ENCODE measurements at regions not wholly inside any gene's neighbourhood (a gene's known extent, or its start where the extent isn't known, plus 50 kb on each side); places are given as distances from the start of the nearest gene placed in this dataset.

- no peak overlapping the region for H3K9ac ChIP-seq (ENCODE audit: low read length)
- H3K36me3 ChIP-seq (ENCODE audit: control insufficient read depth, insufficient read depth, low read length): no peaks in the 10 kb centered on the region
- no peaks in the 10 kb centered on the region for H3K4me1 ChIP-seq (ENCODE audit: control insufficient read depth, insufficient read depth, low read length)
- no peak overlapping the region for H3K4me3 ChIP-seq (ENCODE audit: low read length)
- H3K9me3 ChIP-seq (ENCODE audit: control insufficient read depth, low read length): no peaks in the 10 kb centered on the region
- H3K27me3 ChIP-seq (ENCODE audit: control insufficient read depth, insufficient read depth, low read length): no peaks in the 10 kb centered on the region
These were observed 95.9 kb upstream of the PRR5 start for GRCh38 chr22:44606126-44606525.

GRCh38 chr22:44605486-44605885 is 96.5 kb upstream of the PRR5 start:
- no peak overlapping the region for H3K4me3 ChIP-seq (ENCODE audit: low read length)
- H3K36me3 ChIP-seq (ENCODE audit: control insufficient read depth, insufficient read depth, low read length): no peaks in the 10 kb centered on the region
- no peaks in the 10 kb centered on the region for H3K27me3 ChIP-seq (ENCODE audit: control insufficient read depth, insufficient read depth, low read length)
- H3K9ac ChIP-seq (ENCODE audit: low read length): no peak overlapping the region
- H3K4me1 ChIP-seq (ENCODE audit: control insufficient read depth, insufficient read depth, low read length): no peaks in the 10 kb centered on the region
- H3K9me3 ChIP-seq (ENCODE audit: control insufficient read depth, low read length): no peaks in the 10 kb centered on the region

DNA sequence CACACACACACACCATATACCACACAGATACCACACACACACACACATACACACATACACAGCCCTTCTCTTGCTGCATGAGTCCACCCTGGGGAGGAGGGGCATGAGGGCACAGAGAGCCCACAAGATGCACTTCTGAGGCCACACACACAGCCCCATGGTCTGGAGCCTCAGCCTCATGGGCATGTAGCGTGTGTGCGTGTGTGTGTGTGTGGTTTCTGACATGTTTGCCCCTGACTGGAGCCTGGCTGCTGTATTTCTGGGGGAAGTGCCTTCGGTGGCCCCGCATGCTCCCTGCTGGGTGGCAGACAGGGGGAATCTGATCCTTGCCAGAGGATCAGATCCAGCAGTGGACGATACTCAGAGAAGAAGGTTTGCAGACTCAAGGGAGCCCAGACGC is 97.0 kb upstream of the PRR5 start:
- Histone ChIP-seq H3K9ac (ENCODE audit: low read length) (no peak overlapping the region), H3K27me3 (ENCODE audit: control insufficient read depth, insufficient read depth, low read length) (no peaks in the 10 kb centered on the region), H3K4me1 (ENCODE audit: control insufficient read depth, insufficient read depth, low read length) (no peaks in the 10 kb centered on the region), H3K4me3 (ENCODE audit: low read length) (no peak overlapping the region), H3K36me3 (ENCODE audit: control insufficient read depth, insufficient read depth, low read length) (no peaks in the 10 kb centered on the region), H3K9me3 (ENCODE audit: control insufficient read depth, low read length) (no peaks in the 10 kb centered on the region)

DNA sequence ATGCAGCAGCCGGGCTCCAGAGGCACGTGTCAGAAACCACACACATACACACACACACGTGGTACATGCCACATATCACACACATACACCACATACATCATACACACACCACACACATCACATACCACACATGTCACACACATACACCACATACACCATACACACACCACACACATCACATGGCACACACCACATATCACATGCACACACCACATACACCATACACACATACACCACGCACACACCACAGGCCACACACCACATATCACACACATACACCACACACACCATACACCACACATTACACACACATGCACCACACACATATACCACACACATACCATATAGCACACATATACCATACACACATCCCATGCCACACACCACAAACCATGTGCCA is 97.5 kb upstream of the PRR5 start:
- Histone ChIP-seq H3K9me3 (ENCODE audit: control insufficient read depth, low read length) (no peaks in the 10 kb centered on the region), H3K4me3 (ENCODE audit: low read length) (no peak overlapping the region), H3K27me3 (ENCODE audit: control insufficient read depth, insufficient read depth, low read length) (no peaks in the 10 kb centered on the region), H3K36me3 (ENCODE audit: control insufficient read depth, insufficient read depth, low read length) (no peaks in the 10 kb centered on the region), H3K9ac (ENCODE audit: low read length) (no peak overlapping the region), H3K4me1 (ENCODE audit: control insufficient read depth, insufficient read depth, low read length) (no peaks in the 10 kb centered on the region)

DNA sequence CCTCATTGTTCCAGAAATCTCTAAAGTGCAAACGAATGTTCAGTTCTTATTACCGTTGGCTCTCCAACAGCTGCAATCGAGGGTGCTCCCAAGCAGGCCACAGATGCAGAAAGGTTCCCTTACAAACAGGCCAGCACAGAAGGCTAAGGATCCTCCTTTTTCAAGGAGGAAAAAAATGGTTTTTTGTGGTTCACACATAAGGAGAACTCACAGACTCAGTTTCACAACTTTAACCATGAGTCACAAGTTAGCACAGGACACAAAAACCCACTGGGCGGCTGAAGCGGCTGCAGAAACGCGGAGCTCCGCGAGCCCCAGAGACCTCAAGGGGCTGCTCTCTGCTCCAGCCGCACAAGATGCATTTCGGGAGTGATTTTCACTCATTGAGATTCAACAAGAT is 98.2 kb upstream of the PRR5 start:
- Histone ChIP-seq H3K4me1 (ENCODE audit: control insufficient read depth, insufficient read depth, low read length) (no peaks in the 10 kb centered on the region), H3K27me3 (ENCODE audit: control insufficient read depth, insufficient read depth, low read length) (no peaks in the 10 kb centered on the region), H3K9ac (ENCODE audit: low read length) (no peak overlapping the region), H3K36me3 (ENCODE audit: control insufficient read depth, insufficient read depth, low read length) (no peaks in the 10 kb centered on the region), H3K9me3 (ENCODE audit: control insufficient read depth, low read length) (no peaks in the 10 kb centered on the region), H3K4me3 (ENCODE audit: low read length) (no peak overlapping the region)

DNA sequence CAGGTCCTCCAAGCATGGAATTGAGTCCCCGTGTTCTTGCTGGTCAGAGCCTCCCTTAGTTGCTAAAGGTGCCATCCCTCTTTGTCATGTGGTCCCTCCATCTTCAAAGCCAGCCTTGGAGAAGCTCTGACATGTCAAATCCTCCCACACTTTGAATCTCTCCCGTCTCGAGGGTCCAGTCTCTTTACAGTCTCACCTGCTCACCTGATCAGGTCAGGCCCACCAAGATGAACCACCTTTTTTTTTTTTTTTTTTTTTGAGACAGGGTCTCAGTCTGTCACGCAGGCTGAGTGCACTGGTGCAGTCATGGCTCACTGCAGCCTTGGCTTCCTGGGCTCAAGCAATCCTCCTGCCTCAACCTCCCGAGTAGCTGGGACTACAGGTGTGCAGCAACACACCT is 100.3 kb upstream of the PRR5 start:
- Histone ChIP-seq H3K36me3 (ENCODE audit: control insufficient read depth, insufficient read depth, low read length) (no peaks in the 10 kb centered on the region), H3K4me1 (ENCODE audit: control insufficient read depth, insufficient read depth, low read length) (no peaks in the 10 kb centered on the region), H3K27me3 (ENCODE audit: control insufficient read depth, insufficient read depth, low read length) (no peaks in the 10 kb centered on the region), H3K9me3 (ENCODE audit: control insufficient read depth, low read length) (no peaks in the 10 kb centered on the region), H3K9ac (ENCODE audit: low read length) (no peak overlapping the region), H3K4me3 (ENCODE audit: low read length) (no peak overlapping the region)

- H3K27me3 ChIP-seq (ENCODE audit: control insufficient read depth, insufficient read depth, low read length): peaks cover under 1% of the 10 kb centered on the region
- H3K4me1 ChIP-seq (ENCODE audit: control insufficient read depth, insufficient read depth, low read length): no peaks in the 10 kb centered on the region
- H3K36me3 ChIP-seq (ENCODE audit: control insufficient read depth, insufficient read depth, low read length): no peaks in the 10 kb centered on the region
- H3K9me3 ChIP-seq (ENCODE audit: control insufficient read depth, low read length): no peaks in the 10 kb centered on the region
- no peak overlapping the region for H3K9ac ChIP-seq (ENCODE audit: low read length)
- H3K4me3 ChIP-seq (ENCODE audit: low read length): no peak overlapping the region
These were observed 100.8 kb upstream of the PRR5 start for GRCh38 chr22:44601189-44601588.

DNA sequence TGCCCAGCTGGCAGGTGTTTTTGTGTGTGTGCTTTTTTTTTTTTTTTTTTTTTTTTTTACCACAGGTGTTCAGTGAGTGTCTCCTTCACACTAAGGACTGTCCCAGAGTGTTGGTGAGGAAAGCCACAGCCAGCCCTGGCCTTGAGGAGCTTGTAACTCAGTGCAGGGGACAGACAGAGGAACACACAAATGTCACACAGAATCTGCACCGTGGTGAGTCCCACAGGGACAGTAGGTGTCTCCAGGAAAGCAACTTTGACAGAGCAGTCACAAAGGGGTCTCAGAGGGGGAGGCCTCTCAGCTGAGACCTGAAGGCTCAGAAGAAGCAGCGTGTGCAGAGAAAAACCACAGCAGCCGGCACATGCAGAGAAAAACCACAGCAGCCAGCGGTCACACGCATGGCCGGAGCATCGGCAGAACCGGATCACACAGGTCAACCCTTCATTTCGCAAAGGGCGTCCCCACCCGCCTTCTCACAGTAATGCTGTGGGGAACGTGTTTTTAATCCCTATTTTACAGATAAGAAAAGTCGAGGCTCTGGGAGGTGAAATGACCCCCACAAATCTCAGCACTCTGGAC is 101.7 kb upstream of the PRR5 start:
- Histone ChIP-seq H3K27me3 (ENCODE audit: control insufficient read depth, insufficient read depth, low read length) (peaks cover 5% of the 10 kb centered on the region), H3K9ac (ENCODE audit: low read length) (no peak overlapping the region), H3K36me3 (ENCODE audit: control insufficient read depth, insufficient read depth, low read length) (no peaks in the 10 kb centered on the region)

DNA sequence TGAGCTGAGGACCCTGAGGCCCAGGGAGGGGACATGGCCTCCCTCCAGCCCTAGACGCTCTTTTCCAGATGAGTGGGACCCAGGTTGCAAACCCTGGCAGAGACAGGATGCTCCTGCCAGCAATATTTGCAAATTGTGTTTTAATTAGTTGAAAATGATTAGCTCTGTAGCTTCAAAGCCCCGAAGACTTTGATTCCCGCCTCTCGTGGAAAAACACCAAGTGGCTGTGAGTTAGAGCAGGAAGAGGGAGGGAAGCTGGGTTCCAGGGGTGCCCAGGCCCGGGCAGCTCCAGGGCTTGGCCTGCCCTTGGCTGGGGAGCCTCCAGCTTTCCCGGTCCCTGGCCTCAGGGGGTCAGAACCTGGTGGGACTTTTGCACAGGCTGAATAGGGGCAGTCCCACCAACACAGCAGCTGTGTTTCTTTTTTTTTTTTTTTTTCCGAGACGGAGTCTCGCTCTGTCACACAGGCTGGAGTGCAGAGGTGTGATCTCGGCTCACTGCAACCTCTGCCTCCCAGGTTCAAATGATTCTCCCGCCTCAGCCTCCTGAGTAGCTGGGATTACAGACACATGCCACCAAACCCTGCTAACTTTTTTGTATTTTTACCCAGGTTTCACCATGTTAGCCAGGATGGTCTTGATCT is 101.6 kb upstream of the RTL6 start:
- Histone ChIP-seq H3K27me3 (ENCODE audit: control insufficient read depth, insufficient read depth, low read length) (peaks cover 5% of the 10 kb centered on the region), H3K4me1 (ENCODE audit: control insufficient read depth, insufficient read depth, low read length) (no peaks in the 10 kb centered on the region), H3K4me3 (ENCODE audit: low read length) (no peak overlapping the region), H3K9ac (ENCODE audit: low read length) (no peak overlapping the region), H3K36me3 (ENCODE audit: control insufficient read depth, insufficient read depth, low read length) (no peaks in the 10 kb centered on the region), H3K9me3 (ENCODE audit: control insufficient read depth, low read length) (no peaks in the 10 kb centered on the region)

More for the DNA sequence above, 101.7 kb upstream of the PRR5 start:
- H3K4me3 ChIP-seq (ENCODE audit: low read length): no peak overlapping the region
- no peaks in the 10 kb centered on the region for H3K9me3 ChIP-seq (ENCODE audit: control insufficient read depth, low read length)
- no peaks in the 10 kb centered on the region for H3K4me1 ChIP-seq (ENCODE audit: control insufficient read depth, insufficient read depth, low read length)

DNA sequence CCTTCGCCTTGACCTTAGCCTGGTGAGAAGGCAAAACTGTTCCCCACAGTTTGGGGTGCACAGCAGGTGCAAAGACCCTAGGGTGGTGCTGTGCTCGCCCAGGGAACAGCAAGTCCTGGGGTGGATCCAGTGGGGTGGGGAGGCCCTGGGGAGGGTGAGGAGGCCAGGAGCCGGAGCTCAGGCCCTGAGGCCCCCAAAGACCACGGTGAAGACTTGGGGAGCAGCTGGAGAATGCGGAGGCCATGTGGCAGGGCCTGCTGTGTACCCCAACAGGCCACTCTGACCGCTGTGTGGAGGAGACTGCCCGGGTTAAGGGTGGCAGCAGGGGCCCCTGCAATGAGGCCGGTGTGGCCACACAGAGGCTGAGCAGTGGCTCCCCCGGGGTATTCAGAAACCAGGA is 101.1 kb upstream of the RTL6 start:
- H3K9me3 ChIP-seq (ENCODE audit: control insufficient read depth, low read length): no peaks in the 10 kb centered on the region
- no peaks in the 10 kb centered on the region for H3K36me3 ChIP-seq (ENCODE audit: control insufficient read depth, insufficient read depth, low read length)
- H3K9ac ChIP-seq (ENCODE audit: low read length): no peak overlapping the region
- no peaks in the 10 kb centered on the region for H3K4me1 ChIP-seq (ENCODE audit: control insufficient read depth, insufficient read depth, low read length)
- peaks cover 5% of the 10 kb centered on the region for H3K27me3 ChIP-seq (ENCODE audit: control insufficient read depth, insufficient read depth, low read length)
- H3K4me3 ChIP-seq (ENCODE audit: low read length): no peak overlapping the region

- Histone ChIP-seq H3K36me3 (ENCODE audit: control insufficient read depth, insufficient read depth, low read length) (no peaks in the 10 kb centered on the region), H3K9ac (ENCODE audit: low read length) (no peak overlapping the region), H3K4me1 (ENCODE audit: control insufficient read depth, insufficient read depth, low read length) (no peaks in the 10 kb centered on the region), H3K4me3 (ENCODE audit: low read length) (no peak overlapping the region), H3K9me3 (ENCODE audit: control insufficient read depth, low read length) (no peaks in the 10 kb centered on the region), H3K27me3 (ENCODE audit: control insufficient read depth, insufficient read depth, low read length) (peaks cover 5% of the 10 kb centered on the region)
These were observed 99.6 kb upstream of the RTL6 start for GRCh38 chr22:44597616-44598015.

DNA sequence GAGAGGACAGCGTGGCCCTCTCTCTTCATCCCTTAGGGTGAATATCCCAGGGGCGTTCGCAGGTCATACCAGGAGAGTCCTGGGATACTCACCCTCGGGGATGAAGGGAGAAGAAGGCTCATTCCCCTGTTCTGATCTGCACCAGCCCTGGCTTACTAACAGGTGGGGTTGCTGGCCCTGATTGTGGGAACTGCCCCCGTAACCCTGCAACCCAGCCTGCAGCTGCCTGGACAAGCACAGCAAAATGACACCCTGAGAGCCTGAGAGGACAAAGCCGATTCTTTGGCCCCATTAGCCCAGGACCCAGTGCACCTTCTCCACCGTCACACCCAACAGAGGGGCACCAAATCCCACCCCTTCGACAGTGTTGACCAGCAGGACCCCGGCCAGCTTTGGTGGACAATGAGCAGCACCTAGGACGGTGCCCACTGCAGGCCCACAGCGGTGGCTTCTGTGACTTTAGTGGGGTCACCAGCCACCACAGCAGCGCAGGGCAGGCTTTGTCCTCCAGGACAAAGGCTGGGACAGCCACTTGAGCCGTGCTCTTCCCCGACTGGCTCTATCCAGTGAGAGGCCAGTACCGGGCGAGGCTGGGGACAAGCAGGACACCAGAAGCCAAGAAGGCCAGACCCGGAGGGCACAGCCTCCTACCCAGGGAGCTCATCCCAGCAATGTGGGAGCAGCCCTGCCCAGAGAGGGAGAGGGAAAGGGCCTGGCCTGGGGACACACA is 98.5 kb upstream of the RTL6 start:
- Histone ChIP-seq H3K36me3 (ENCODE audit: control insufficient read depth, insufficient read depth, low read length) (no peaks in the 10 kb centered on the region), H3K9ac (ENCODE audit: low read length) (no peak overlapping the region), H3K9me3 (ENCODE audit: control insufficient read depth, low read length) (no peaks in the 10 kb centered on the region), H3K27me3 (ENCODE audit: control insufficient read depth, insufficient read depth, low read length) (peaks cover 5% of the 10 kb centered on the region), H3K4me1 (ENCODE audit: control insufficient read depth, insufficient read depth, low read length) (no peaks in the 10 kb centered on the region), H3K4me3 (ENCODE audit: low read length) (no peak overlapping the region)

Measured in mucosa of stomach (tissue), 1 donor.